H1 (cell line): ENCODE measurements at regions not wholly inside any gene's neighbourhood (a gene's known extent, or its start where the extent isn't known, plus 50 kb on each side); places are given as distances from the start of the nearest gene placed in this dataset.

ENCODE experiments used
- CTCF ChIA-PET: fragments of 300-600 bp; sonication (Branson Sonifier 250); formaldehyde crosslinking; loops from one replicate; lab custom pipeline; 2021; ENCODE audit not compliant: partially characterized antibody; lab: Charles Lee
- POLR2A ChIA-PET: fragments of 300-600 bp; sonication (Branson Sonifier 250); formaldehyde crosslinking; loops from one replicate; lab custom pipeline; 2021; ENCODE audit warnings: inconsistent platforms; ENCODE audit not compliant: partially characterized antibody; lab: Charles Lee
- DNase-seq, 2 experiments: peaks; one replicate each; pipeline versions ENCODE4 v3.0.0 to v3.0.0-alpha.2; 2010 to 2022; ENCODE audit warnings: low spot score in 2 of 2, low read depth in 1 of 2, mixed read lengths in 1 of 2
- FAIRE-seq: peaks from 2 replicates; lab custom pipeline; 2011; peaks lifted over from hg19 to GRCh38; lab: Jason Lieb, UNC
- H2AFZ ChIP-seq: 2 replicates; pipeline ENCODE4 v1.8.1; 2012; ENCODE audit warnings: low read length, inconsistent platforms
- H2AK5ac ChIP-seq: 2 replicates; pipeline ENCODE4 v1.6.1; 2013; ENCODE audit warnings: low read depth, low read length
- H2BK120ac ChIP-seq: replicated peaks from 2 replicates; pipeline ENCODE3; 2013; ENCODE audit warnings: low read depth, low read length, inconsistent platforms
- H2BK12ac ChIP-seq: 2 replicates; pipeline ENCODE4 v1.6.1; 2013; ENCODE audit warnings: low read depth, low read length
- H2BK15ac ChIP-seq: 2 replicates; pipeline ENCODE4 v1.6.1; 2013; ENCODE audit warnings: low read length
- H2BK20ac ChIP-seq: 2 replicates; pipeline ENCODE4 v1.6.1; 2013; ENCODE audit warnings: low read length
- H2BK5ac ChIP-seq: 2 replicates; pipeline ENCODE4 v1.6.1; 2013; ENCODE audit warnings: low read depth, low read length
- H3K14ac ChIP-seq: 2 replicates; pipeline ENCODE4 v1.6.1; 2013; ENCODE audit warnings: inconsistent platforms; ENCODE audit not compliant: insufficient read length
- H3K18ac ChIP-seq: 2 replicates; pipeline ENCODE4 v1.6.1; 2013; ENCODE audit warnings: low read length; ENCODE audit errors: extremely low read depth
- H3K23ac ChIP-seq: 2 replicates; pipeline ENCODE4 v1.6.1; 2013; ENCODE audit warnings: inconsistent platforms; ENCODE audit not compliant: insufficient read length
- H3K23me2 ChIP-seq: 2 replicates; pipeline ENCODE4 v1.6.1; 2013; ENCODE audit warnings: low read depth, low read length
- H3K27ac ChIP-seq: 2 replicates; pipeline ENCODE4 v1.6.1; 2011; ENCODE audit warnings: low read depth, low read length, inconsistent platforms
- H3K27me3 ChIP-seq, 4 experiments: replicated peaks in 1 of 4; 1 replicate in 1 of 4; 2 replicates in 3 of 4; pipeline versions ENCODE4 v1.6.1 to v1.8.1; 2011 to 2013; ENCODE audit warnings: low read length in 3 of 4, mild to moderate bottlenecking in 3 of 4, inconsistent platforms in 2 of 4, mixed read lengths in 2 of 4, moderate library complexity in 1 of 4; ENCODE audit not compliant: control insufficient read depth in 3 of 4, insufficient read depth in 3 of 4; ENCODE audit errors: extremely low read depth in 1 of 4
- H3K36me3 ChIP-seq, 4 experiments: 2 replicates each; pipeline versions ENCODE4 v1.6.1 to v1.8.1; 2011 to 2013; ENCODE audit warnings: mild to moderate bottlenecking in 4 of 4, low read length in 3 of 4, moderate library complexity in 2 of 4, control low read depth in 1 of 4, inconsistent platforms in 1 of 4; ENCODE audit not compliant: insufficient read depth in 4 of 4, control insufficient read depth in 2 of 4
- H3K4ac ChIP-seq: replicated peaks from 2 replicates; pipeline ENCODE3; 2013; ENCODE audit warnings: low read length, low read depth, mixed read lengths, inconsistent platforms; ENCODE audit not compliant: insufficient read length
- H3K4me1 ChIP-seq, 4 experiments: replicated peaks in 1 of 4; 1 replicate in 1 of 4; 2 replicates in 3 of 4; pipeline versions ENCODE4 v1.6.1 to v1.8.1; 2011 to 2013; ENCODE audit warnings: low read length in 3 of 4, inconsistent platforms in 2 of 4, mixed read lengths in 1 of 4; ENCODE audit not compliant: insufficient read depth in 4 of 4, control insufficient read depth in 3 of 4
- H3K4me2 ChIP-seq, 2 experiments: 2 replicates each; pipeline versions ENCODE4 v1.6.1 to v1.8.1; 2011 to 2013; ENCODE audit warnings: low read depth in 2 of 2, low read length in 2 of 2, control low read depth in 1 of 2, inconsistent platforms in 1 of 2, mild to moderate bottlenecking in 1 of 2; ENCODE audit not compliant: insufficient read depth in 1 of 2
- H3K4me3 ChIP-seq, 4 experiments: fragments of 200-600, 300-600 bp in 1 of 4; sonication (generic), shearing (Covaris generic), sonication (Bioruptor Twin) in 1 of 4; 2 replicates each; pipeline versions ENCODE4 v1.5.1 to v1.8.1; 2011 to 2016; ENCODE audit warnings: low read length in 4 of 4, low read depth in 3 of 4, control low read depth in 2 of 4, inconsistent platforms in 2 of 4, mild to moderate bottlenecking in 2 of 4, mixed read lengths in 1 of 4, moderate library complexity in 1 of 4; ENCODE audit not compliant: insufficient read depth in 2 of 4; ENCODE audit errors: extremely low read depth in 1 of 4
- H3K56ac ChIP-seq: replicated peaks from 2 replicates; pipeline ENCODE3; 2013; ENCODE audit warnings: low read depth, mild to moderate bottlenecking, mixed read lengths, low read length, inconsistent platforms; ENCODE audit not compliant: insufficient read length
- H3K79me1 ChIP-seq: 2 replicates; pipeline ENCODE4 v1.6.1; 2013; ENCODE audit warnings: low read depth, low read length, control low read depth
- H3K79me2 ChIP-seq, 2 experiments: 2 replicates each; pipeline versions ENCODE4 v1.6.1 to v1.8.1; 2012 to 2013; ENCODE audit warnings: low read length in 2 of 2, mild to moderate bottlenecking in 2 of 2, inconsistent platforms in 1 of 2; ENCODE audit not compliant: insufficient read depth in 2 of 2, control insufficient read depth in 1 of 2
- H3K9ac ChIP-seq, 4 experiments: replicated peaks in 1 of 4; 1 replicate in 1 of 4; 2 replicates in 3 of 4; pipeline versions ENCODE4 v1.6.1 to v1.8.1; 2011 to 2013; ENCODE audit warnings: low read depth in 3 of 4, low read length in 3 of 4, control low read depth in 2 of 4, mild to moderate bottlenecking in 2 of 4, moderate library complexity in 2 of 4, inconsistent platforms in 1 of 4; ENCODE audit errors: extremely low read depth in 1 of 4
- H3K9me3 ChIP-seq, 2 experiments: 2 replicates each; pipeline versions ENCODE4 v1.6.1 to v1.8.1; 2012 to 2013; ENCODE audit warnings: mild to moderate bottlenecking in 2 of 2, moderate library complexity in 2 of 2, control low read depth in 1 of 2, inconsistent platforms in 1 of 2, low read depth in 1 of 2, low read length in 1 of 2, mixed read lengths in 1 of 2; ENCODE audit not compliant: insufficient read depth in 2 of 2
- H4K20me1 ChIP-seq, 2 experiments: replicated peaks in 1 of 2; 2 replicates each; pipeline versions ENCODE3 to v1.8.1; 2011 to 2013; ENCODE audit warnings: inconsistent platforms in 2 of 2, low read length in 2 of 2, mild to moderate bottlenecking in 1 of 2; ENCODE audit not compliant: insufficient read depth in 2 of 2, control insufficient read depth in 1 of 2
- H4K5ac ChIP-seq: 2 replicates; pipeline ENCODE4 v1.6.1; 2013; ENCODE audit warnings: low read length, low read depth, mixed read lengths, inconsistent platforms; ENCODE audit not compliant: insufficient read length
- H4K8ac ChIP-seq: 2 replicates; pipeline ENCODE4 v1.8.0; 2013; ENCODE audit warnings: mild to moderate bottlenecking, moderate library complexity, low read length, inconsistent platforms; ENCODE audit not compliant: insufficient read depth; ENCODE audit errors: extremely low read depth
- H4K91ac ChIP-seq: replicated peaks from 2 replicates; pipeline ENCODE3; 2013; ENCODE audit warnings: low read length, mixed read lengths, inconsistent platforms; ENCODE audit not compliant: insufficient read length
- CTBP2 ChIP-seq: IDR thresholded peaks from 2 replicates; pipeline ENCODE4 v1.7.0; 2011; ENCODE audit warnings: borderline replicate concordance, mild to moderate bottlenecking, moderate library complexity, mixed read lengths, low read length; ENCODE audit not compliant: insufficient read depth, insufficient read length
- GABPA ChIP-seq: IDR thresholded peaks from 2 replicates; pipeline ENCODE4 v1.6.1; 2011; ENCODE audit warnings: mild to moderate bottlenecking, low read length, moderate library complexity, borderline replicate concordance; ENCODE audit not compliant: insufficient read depth
- HDAC6 ChIP-seq: IDR thresholded peaks from one replicate; pipeline ENCODE4 v1.7.1; 2012; ENCODE audit warnings: low read depth, mild to moderate bottlenecking, inconsistent platforms, low read length, moderate library complexity
- PHF8 ChIP-seq: fragments of 200-600 bp; sonication (generic); conservative IDR thresholded peaks from 2 replicates; pipeline ENCODE4 v1.7.1; 2012; ENCODE audit warnings: low read depth, mild to moderate bottlenecking, inconsistent platforms, low read length, moderate library complexity
- RAD21 ChIP-seq, 2 experiments: IDR thresholded peaks in 1 of 2; conservative IDR thresholded peaks in 1 of 2; 2 replicates each; pipeline ENCODE4 v1.6.1; 2011; ENCODE audit warnings: low read depth in 2 of 2, low read length in 2 of 2, improper control_type of control experiment in 1 of 2, inconsistent platforms in 1 of 2, mild to moderate bottlenecking in 1 of 2, moderate library complexity in 1 of 2
- SIN3A ChIP-seq, 2 experiments: IDR thresholded peaks in 1 of 2; conservative IDR thresholded peaks in 1 of 2; 2 replicates each; pipeline ENCODE4 v1.6.1; 2011 to 2012; ENCODE audit warnings: low read length in 2 of 2, improper control_type of control experiment in 1 of 2, low read depth in 1 of 2, mild to moderate bottlenecking in 1 of 2
- SP1 ChIP-seq: IDR thresholded peaks from 2 replicates; pipeline ENCODE4 v1.6.1; 2011; ENCODE audit warnings: low read depth, low read length
- SUZ12 ChIP-seq: fragments of 200-600 bp; sonication (generic); IDR thresholded peaks from 2 replicates; pipeline ENCODE4 v1.6.1; 2012; ENCODE audit warnings: mild to moderate bottlenecking, inconsistent platforms, low read length, moderate library complexity, mixed read lengths
- TAF7 ChIP-seq: optimal IDR thresholded peaks from 2 replicates; pipeline ENCODE3; 2011; ENCODE audit warnings: low read depth, mild to moderate bottlenecking, inconsistent platforms, low read length, moderate library complexity, borderline replicate concordance
- TCF12 ChIP-seq: IDR thresholded peaks from 2 replicates; pipeline ENCODE4 v1.6.1; 2011; ENCODE audit warnings: low read depth, mild to moderate bottlenecking, low read length
- whole genome bisulfite sequencing, 2 experiments: shearing (Covaris generic) in 1 of 2; methylation state at CpG; one replicate each; pipeline versions ENCODE4 v1.1.6 to v1.1.7; 2013 to 2015; ENCODE audit warnings: low lambda C conversion rate in 2 of 2, mixed read lengths in 2 of 2, inconsistent platforms in 1 of 2, low coverage in 1 of 2, missing lambda C conversion rate in 1 of 2; ENCODE audit not compliant: insufficient replicate concordance in 2 of 2, insufficient coverage in 1 of 2, insufficient read length in 1 of 2; ENCODE audit errors: extremely low coverage in 1 of 2, missing lambda C conversion rate in 1 of 2; 5-methylcytosine and 5-hydroxymethylcytosine counted together
- TF ChIP-seq, protein P1 (sequence below): IDR thresholded peaks from 2 replicates; pipeline ENCODE4 v1.6.1; 2011; ENCODE audit warnings: low read depth, mild to moderate bottlenecking, low read length; ENCODE audit not compliant: insufficient read depth

- no peak overlapping the region for H4K91ac ChIP-seq
- FAIRE-seq (no peak), DNase-seq (no peak)
- no peak overlapping the region for H2BK120ac ChIP-seq
- no peaks in the 10 kb centered on the region for H4K20me1 ChIP-seq
- no peak overlapping the region for H3K23ac ChIP-seq
- peaks cover 0 to 12% (median 1%) of the 10 kb centered on the region in 4 experiments; a peak in 3 of 8 replicates for H3K36me3 ChIP-seq
- H2AK5ac ChIP-seq, result no peak overlapping the region
- H2BK5ac ChIP-seq, result no peak overlapping the region
- no peak overlapping the region; the same call in 1 of the 2 replicates for H3K27ac ChIP-seq
- no peak overlapping the region for H4K5ac ChIP-seq
- no peak overlapping the region for H3K4me3 ChIP-seq
- no peak overlapping the region for H2BK15ac ChIP-seq
- no peak overlapping the region for H2BK12ac ChIP-seq
- H3K4me2 ChIP-seq, result no peak overlapping the region
- H2BK20ac ChIP-seq, result no peak overlapping the region
- peaks cover 15 to 22% of the 10 kb centered on the region in 2 experiments for H3K9me3 ChIP-seq
- H3K79me2 ChIP-seq, result no peaks in the 10 kb centered on the region
- no peak overlapping the region for H4K8ac ChIP-seq
- ChIA-PET CTCF (interaction anchor here (1.0 kb wide), 1 partner anchor 14 kb away, joined by 3 read pairs; no protein-coding TSS in a partner anchor), POLR2A (no interaction called here)
- no peak overlapping the region for H3K18ac ChIP-seq
- H3K56ac ChIP-seq, result no peak overlapping the region
- no peaks in the 10 kb centered on the region for H3K79me1 ChIP-seq
- no peak overlapping the region for H3K9ac ChIP-seq
- no peak overlapping the region for H3K4ac ChIP-seq
- H3K4me1 ChIP-seq, result no peaks in the 10 kb centered on the region
- no peaks in the 10 kb centered on the region for H3K23me2 ChIP-seq
- no peak overlapping the region for H2AFZ ChIP-seq
- TF ChIP-seq TCF12 (no peak), CTBP2 (no peak), PHF8 (no peak), RAD21 (IDR thresholded peaks at IDR 0.05 in 1 of 2, conservative IDR thresholded peaks at IDR 0.05 in 1 of 2; ENCODE audit: low read depth in 2 of 2, low read length in 2 of 2) (no peak), SUZ12 (no peak), SIN3A (conservative IDR thresholded peaks at IDR 0.05 in 1 of 2, IDR thresholded peaks at IDR 0.05 in 1 of 2; ENCODE audit: low read depth in 1 of 2, low read length in 2 of 2) (no peak), SP1 (no peak), HDAC6 (no peak), TAF7 (no peak), GABPA (no peak)
- TF ChIP-seq, protein P1, sequence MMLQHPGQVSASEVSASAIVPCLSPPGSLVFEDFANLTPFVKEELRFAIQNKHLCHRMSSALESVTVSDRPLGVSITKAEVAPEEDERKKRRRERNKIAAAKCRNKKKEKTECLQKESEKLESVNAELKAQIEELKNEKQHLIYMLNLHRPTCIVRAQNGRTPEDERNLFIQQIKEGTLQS, result no peak
- WGBS, 2 experiments, result 89% methylated on average over 4 of the region's 4 CpGs; no CpG with 5 or more reads in 1 of the 2 experiments
- peaks cover 0 to 10% (median 6%) of the 10 kb centered on the region in 4 experiments; a peak in 4 of 7 replicates for H3K27me3 ChIP-seq
- H3K14ac ChIP-seq, result no peak overlapping the region
Measured at GRCh38 chr10:116001976-116002375, 271.0 kb downstream of the GFRA1 start.
